NCI-H2107 treated with DMSO at 0.1 percent for 48 hours (cell line): ENCODE measurements at regions not wholly inside any gene's neighbourhood (a gene's known extent, or its start where the extent isn't known, plus 50 kb on each side); places are given as distances from the start of the nearest gene placed in this dataset.
"Not testable (repeated sequence)": the region's sequence is repeated elsewhere in the genome, so short reads cannot be mapped to it uniquely, and the experiment has no call there.

Experiments
- DNase-seq: peaks from one replicate; lab custom pipeline; 2025; ENCODE audit not compliant: unreplicated experiment; lab: John Stamatoyannopoulos, UW

DNA sequence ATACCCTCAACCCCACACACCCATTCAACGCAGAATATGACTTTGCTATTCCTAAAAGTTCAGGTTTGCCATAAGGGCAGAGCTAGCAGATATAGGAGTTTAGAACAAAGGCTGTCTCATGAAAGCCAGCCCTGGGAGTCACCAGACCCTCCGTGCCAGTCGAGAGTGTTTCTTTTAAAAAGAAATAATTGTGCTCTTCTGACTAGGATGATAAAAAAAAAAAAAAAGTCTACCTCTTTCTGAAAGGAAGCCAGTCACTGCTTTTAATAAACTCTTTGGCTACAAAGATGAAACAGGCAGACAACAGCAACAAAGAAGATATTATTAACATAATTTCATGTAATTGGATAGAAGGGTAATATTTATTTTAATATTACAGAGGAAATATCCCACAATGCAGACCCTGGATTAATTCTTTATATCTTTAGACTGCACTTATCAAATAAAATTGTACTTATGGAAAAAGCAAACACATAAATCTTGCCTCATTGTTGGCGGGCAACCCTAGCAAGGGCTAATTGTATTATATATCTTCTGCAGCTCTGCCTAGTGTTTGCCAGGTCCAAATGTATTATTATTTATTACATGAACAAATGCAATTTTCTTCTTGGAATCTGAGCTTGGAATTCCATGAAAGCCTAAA lies 277.5 kb upstream of the DYNLRB2 start:
- DNase-seq: no peak

DNA sequence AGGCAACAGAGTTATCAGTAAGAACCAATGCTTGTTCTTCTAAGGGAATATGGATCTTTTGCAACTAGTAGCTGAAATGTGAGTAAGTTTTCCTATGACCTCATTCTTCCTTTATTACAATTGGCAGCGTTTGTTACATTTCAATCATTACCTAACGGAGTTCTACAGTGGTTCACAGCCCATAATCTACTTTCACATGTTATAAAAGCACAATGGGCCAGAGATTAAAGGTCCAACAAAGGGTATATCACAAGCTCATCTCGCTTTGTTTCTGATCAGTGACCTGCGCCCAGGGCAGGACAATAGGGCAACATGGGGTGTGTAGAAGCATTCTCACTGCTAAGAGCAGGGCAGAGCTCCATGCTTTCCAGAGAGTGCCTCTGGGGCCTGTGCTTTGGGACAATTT lies 279.9 kb upstream of the DYNLRB2 start:
- DNase-seq: no peak

DNA sequence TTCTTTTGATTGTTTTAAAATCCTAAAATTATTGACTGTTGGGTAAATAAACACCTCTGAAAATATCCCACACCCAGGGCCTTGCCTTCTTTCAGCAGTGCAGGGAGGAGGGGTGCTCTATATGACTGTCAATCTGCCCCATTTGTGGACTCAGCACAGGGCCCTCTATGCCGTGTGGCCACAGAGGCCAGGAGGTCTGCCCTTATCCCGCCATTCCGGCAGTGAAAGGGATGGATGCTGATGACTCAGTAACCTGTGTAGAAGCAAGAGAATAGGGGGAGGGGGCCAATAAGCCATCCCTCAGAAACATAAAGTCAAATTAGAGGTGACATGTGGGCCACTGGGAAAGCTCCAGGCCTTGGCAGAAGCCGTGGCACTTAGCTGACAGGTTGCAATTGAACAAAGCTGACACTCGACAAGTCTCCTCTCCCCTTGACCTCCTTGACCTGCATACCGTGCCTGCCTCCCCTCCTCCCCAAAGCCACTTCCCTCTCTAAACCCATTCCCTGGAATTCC lies 281.4 kb upstream of the DYNLRB2 start:
- no peak for DNase-seq

DNA sequence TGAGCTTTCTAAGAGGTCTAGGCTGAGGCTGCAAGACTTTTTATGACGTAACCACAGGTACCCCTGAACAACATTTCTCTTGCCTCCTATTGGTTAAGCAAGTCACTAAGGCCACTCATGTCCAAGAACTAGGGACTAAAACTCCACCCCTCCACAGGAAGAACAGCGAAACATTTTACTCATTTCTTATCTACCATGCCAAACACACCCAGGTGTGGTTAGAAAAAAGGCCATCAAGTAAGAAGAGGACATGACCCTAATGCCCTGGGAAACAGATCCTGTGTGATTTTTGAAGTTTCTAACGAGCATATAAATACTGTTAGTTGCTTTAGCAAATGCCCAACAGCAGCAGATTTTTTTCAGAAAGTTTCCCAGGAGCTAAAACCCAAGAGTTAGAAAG lies 282.4 kb upstream of the DYNLRB2 start:
- no peak for DNase-seq

DNA sequence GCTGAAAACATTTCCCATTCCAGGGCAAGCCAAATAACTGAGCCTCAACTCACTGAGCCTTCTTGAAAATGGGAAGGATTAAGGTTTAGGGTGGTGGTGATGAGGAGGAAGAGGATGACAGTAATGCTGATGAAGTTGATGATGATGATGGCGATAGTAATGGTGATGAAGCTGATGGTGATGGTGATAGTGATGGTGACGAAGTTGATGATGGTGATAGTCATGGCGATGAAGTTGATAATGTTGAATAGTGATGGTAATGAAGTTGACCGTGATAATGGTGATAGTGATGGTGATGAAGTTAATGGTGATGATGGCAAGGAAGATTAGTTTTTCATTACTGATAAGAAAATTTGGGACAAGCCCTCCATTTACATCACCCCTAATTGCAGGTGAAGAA lies 285.8 kb upstream of the DYNLRB2 start:
- no peak for DNase-seq

DNA sequence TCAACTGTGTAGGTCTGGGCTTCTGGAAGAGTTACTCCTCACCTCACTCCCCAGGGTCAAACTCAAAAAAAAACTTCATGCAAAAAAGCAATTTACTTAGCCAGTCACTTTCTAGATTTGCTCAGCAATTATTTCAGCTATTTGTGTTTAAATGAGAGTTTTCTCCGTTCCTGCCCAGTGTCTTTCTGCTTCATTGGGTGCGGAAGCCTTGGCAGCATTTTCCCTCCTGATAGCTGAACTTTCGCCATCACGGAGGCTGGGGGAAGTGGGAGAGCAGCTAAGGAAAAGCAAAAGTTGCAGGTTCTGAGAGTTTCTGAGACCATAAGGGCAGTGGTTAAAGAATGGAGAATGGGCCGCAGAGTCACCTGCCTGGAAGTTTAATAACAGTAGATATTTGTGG lies 287.1 kb upstream of the DYNLRB2 start:
- no peak for DNase-seq

DNA sequence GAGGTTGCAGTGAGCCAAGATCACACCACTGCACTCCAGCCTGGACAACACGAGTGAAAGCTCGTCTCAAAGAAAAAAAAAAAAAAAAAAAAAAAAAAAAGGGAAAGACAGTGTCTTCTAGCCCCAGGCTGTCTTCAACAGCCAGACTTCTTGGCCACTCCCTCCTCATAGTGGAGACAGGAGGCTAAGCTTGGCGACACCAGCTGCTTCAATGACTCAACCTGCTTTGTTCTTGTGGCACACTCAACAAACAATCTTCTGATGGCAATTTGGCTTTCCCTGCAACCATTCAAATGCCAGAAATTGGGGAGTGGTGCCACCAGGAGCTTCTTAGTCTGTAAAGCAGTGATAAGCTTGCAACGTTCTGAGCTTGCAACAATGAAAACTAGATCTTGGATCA lies 290.4 kb upstream of the DYNLRB2 start:
- DNase-seq: no peak

DNA sequence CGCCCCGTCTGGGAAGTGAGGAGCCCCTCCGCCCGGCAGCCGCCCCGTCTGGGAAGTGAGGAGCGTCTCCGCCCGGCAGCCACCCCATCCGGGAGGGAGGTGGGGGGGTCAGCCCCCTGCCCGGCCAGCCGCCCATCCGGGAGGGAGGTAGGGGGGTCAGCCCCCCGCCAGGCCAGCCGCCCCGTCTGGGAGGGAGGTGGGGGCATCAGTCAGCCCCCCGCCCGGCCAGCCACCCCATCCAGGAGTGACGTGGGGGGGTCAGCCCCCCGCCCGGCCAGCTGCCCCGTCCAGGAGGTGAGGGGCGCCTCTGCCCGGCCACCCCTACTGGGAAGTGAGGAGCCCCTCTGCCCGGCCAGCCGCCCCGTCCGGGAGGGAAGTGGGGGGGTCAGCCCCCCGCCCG lies 297.5 kb upstream of the DYNLRB2 start:
- not testable (repeated sequence) for DNase-seq

DNA sequence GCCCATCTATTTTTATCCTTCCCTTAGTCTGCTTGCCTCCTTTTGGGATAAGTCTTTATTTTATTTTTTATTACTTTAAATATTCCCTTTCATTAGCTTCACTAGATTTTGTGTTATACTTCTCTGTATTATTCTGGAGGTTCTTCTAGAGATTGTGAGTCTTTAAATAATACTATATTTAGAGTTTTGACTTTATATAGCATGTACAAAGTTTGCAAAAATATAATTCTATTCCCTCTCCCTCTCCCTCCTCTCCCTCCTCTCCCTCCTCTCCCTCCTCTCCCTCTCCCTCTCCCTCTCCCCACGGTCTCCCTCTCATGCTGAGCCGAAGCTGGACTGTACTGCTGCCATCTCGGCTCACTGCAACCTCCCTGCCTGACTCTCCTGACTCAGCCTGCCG lies 298.5 kb upstream of the DYNLRB2 start:
- DNase-seq: not testable (repeated sequence)

DNA sequence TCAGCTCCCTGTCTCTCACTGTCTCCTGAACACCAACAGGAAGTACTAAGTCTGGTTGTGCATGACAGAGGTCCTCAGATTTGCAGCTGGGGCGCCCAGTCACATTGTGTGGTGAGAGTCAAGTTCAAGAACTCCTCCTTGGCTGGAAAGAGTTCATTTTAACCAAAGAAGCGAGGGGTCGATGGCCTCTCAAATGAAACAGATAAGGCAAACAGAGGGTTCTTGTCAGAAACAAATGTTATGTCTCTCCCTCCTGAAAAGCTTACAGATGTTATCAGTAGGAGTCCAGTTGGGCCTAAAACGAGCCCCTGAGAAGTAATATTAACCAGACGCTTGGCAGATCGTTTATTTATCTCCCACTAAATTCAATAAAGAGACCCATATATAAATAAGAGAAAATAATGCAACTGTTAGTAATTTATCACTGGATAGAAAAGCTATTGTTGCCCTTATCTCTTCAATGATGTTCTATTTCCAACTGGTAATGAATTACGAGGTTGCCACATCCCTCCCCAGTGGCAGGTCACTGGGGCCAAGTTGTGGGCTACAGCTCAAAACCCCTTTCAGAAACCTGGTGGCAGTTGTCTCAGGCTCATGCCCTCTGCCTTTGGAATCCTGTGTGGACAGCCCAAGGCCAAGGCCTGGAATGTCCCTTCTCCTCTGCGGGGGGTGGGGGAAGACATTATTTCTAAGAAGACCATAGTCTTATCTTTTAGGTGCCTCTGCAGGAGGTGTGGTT lies 307.5 kb upstream of the DYNLRB2 start:
- no peak for DNase-seq

DNA sequence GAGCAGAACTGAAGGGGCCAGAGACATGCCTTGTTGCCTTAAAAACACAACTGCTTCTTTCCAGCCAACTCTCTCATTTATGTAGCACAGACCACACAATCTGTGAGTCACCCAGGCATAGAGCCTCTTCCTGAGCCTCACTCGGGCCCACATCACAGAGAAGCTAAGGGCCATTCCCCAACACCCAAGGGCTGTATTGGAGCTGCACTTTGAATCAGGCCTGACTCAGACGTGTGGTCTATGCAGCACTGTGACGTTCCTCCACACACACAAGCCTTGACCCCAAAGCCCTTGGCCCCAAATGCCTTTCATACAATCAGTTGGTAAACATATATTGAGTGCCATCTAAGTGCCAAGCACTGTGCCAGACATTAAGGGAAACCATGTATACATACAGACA lies 308.9 kb upstream of the DYNLRB2 start:
- no peak for DNase-seq

DNA sequence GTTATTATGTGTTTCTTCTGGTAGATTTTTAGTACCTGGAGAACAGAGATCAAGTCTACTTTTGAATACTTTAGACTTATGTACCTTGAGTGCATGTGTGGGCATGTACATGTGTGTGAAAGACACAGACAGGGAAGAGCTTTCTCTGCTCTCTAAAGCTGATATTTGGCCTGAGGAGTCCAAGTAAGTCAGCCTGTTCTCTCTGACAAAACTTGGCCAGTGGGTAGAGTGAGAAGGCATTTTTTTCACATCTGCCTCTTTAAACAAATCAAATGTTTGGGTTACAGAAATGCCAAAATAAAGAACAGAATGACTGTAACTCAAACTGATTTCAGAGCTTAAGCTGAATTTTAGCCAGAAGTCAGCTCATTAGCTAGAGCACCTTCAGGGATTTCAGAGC lies 309.7 kb upstream of the DYNLRB2 start:
- no peak for DNase-seq

DNA sequence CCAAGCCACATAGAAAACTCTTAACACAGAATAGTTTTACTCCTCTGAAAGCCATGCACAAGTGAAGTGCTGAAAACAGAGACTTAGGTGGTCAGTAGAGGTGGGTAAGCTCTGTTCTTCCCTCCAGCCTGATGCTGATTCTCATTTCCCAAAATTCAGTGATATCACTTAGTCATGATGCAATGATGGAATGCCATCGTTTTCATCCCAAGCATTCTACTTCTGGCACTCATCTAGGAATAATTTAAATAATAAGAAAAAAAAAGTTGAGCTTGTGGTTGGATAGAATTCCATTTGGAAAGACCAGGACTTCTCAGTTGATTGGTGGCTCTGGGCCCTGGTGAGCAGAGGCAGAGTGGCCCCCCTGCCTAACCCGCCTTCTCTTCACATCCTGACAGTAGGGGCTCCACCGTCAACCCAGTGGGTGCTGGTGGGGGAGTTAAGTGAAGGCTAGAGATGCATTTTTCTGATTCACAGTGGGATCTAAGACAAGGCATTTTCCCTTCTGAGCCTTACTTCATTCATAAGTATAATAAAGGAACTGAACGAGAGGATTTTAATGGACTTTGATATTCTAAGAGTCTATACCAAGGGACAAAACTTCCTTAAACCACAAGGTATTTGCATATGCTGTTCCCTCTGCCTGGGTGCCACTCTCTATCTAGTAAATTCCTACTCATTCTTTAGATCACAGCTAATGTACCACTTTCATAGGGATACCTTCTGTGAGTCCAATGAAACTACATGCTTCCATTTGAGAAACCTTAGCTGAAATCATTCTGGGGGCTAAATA lies 310.3 kb upstream of the DYNLRB2 start:
- no peak for DNase-seq

DNA sequence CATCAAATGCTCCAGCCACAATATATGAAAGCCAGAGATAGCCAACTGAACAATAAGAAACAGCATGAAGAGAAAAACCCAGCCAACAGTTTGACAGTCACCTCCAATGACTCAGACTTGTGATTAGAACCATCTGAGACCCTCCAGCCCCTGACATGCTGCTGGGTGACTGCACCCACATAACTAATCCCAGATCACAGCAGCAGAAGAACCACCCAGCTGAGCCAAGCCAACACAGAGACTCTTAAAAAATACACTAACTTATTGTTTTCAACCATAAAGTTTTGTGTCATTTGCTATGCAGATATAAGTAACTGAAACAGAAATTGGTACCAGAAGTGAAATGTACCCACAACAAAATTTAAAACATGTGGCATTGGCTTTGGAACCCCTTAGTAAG lies 314.3 kb upstream of the DYNLRB2 start:
- DNase-seq: no peak

DNA sequence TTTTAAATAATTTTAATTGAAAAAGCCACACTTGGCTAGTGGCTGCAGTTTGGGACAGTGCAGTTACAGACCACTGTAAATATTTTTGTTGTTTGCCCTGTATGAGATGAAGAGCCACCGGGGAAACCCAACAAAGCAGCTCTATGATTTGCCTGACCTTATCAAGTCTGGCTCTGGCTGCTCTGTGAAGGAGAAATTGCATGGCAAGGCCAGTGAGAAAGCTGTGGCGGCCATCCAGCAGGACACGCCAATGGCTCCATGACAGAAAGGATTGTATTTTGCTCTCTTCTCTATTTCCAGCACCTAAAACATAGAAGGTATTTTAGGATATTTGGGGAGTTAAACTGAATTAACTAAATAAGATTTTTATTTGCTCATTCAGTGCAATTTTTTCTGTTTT lies 330.0 kb upstream of the DYNLRB2 start:
- DNase-seq: no peak

DNA sequence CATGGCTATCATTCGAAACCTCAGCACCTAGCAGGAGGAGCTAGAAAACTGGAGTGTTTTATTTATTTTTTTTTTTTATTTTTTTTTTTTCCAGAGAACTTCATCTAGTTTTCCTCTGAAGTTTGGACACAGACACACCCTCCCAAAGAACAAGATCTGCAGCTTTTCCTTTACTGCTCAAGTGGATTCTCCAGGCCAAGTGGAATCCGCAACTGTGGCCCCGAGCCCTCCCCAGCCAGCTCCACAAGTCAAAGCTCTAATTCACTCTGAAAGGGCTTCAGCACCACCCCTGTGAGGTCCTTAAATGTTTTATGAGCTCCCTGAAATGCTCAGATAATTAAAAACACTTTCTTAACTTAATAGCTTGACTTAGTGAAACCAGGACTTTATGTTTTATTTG lies 332.1 kb upstream of the DYNLRB2 start:
- no peak for DNase-seq

DNA sequence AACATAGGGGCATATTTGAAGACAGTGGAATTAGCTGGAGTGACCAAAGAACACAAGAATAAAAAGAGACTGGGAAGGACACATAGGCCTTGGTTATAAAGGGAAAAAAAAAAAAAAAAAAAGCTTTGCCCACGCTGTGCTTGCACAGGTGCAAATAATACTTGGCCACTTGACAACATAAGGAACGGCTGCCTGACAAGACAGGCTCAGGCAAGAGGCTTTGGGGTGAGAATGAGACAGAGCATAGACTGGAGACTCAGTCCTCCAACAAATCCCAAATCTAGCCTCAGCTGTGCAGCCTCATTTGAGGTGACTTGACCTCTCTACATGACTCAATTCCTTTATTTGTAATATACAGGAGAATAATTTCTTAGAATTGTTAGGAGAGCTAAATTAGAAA lies 332.8 kb upstream of the DYNLRB2 start:
- DNase-seq: no peak

DNA sequence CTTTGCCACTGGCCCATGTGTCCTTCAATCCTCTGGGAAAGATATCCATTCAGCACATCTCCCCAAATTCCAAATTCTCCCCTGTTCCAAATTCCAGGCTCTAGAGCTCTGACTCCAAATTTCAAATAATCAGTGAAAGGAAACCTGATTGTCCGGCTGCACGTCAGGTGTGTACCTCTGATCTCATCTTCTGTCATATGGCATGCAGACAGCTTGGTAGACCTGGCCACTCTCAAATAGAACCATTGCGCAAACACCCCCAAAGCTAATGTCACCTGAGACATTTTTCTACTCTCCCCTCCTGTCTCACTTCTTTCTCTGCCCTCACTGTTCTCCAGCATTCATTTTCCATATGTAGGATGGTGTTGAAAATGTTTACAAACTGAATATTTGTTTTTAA lies 337.0 kb upstream of the DYNLRB2 start:
- DNase-seq: no peak

DNA sequence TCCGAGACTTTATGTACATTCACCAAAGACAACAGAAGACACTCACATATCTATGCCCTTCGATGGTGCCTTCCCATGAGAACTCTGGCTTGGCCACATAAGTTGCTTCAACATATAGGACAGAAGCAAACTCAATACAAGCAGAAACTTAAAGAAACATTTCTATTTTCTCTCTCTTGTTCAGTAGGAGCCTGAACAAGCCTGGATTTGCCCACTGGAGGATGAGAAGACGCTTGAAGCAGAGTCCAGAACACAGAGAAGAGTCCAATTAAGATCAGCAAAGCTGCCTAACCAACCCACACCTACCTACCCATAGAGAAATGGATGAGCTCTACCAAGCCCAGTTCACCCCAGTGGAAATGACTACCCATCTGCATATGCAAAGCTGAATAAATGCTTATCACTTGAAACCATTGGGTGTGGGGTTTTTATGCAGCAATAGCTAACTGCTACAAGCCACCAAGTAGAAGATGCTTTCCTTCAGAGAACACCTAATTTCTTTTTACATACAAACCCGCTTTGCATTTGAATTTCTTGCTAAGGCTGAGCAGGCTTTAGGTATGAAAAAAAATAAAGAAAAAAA lies 337.9 kb upstream of the DYNLRB2 start:
- no peak for DNase-seq

DNA sequence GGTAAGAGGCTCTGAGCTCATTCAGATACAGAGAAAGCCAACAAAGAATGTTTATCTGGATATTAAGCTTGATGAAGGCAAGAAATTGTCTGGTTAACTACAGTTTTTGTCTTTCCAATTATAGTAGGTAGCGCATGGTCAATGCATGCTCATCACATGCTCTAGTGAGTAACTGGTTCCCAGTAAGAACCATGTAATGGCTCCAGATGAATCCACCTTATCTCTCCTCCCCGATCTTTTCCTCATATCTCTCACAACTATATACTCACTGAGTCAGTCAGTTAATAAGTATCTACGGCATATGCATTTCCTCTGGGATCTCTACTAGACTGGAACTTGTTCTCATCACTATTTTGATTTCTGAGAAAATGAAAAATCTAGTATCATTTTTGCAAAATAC lies 340.7 kb upstream of the DYNLRB2 start:
- DNase-seq: no peak

DNA sequence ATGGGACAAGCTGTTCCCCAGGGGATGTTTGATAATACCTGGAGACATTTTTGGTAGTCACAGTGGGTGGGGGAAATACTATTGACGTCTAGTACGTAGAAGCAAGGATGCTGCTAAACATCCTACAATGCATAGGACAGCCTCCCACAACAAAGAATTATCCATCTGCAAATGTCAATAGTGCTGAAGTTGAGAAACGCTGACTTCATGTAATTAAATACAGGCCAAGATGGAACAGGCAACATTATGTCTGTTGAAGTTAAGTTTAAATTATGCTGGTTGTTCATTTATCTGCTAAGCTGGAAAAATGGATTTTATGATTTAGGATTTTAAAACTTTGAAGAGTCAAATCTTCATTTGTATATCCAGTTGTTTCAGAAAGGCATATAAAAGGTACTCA lies 341.2 kb upstream of the DYNLRB2 start:
- no peak for DNase-seq
